ENCODE measurements at regions not wholly inside any gene's neighbourhood (a gene's known extent, or its start where the extent isn't known, plus 50 kb on each side); places are given as distances from the start of the nearest gene placed in this dataset.

DNA sequence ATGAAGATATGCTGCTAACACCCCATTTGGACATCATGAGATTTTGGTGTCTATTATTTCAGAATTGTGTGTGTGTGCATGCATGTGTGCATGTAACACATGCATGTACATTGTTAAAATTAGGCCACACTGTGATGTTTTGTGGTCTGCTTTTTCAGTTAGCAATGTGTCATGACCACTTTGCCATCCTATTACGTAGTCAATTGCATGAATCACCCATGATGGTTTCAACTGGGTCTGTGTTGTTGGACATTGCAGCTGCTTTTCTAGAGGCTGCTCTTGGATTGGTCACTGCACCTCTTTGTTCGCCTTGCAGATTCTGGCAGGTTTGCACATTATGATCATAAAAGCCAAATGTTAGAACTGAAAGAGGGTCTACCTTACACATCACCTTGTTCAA lies 101.0 kb upstream of the THBS1 start:
- TF ChIP-seq, protein P1, sequence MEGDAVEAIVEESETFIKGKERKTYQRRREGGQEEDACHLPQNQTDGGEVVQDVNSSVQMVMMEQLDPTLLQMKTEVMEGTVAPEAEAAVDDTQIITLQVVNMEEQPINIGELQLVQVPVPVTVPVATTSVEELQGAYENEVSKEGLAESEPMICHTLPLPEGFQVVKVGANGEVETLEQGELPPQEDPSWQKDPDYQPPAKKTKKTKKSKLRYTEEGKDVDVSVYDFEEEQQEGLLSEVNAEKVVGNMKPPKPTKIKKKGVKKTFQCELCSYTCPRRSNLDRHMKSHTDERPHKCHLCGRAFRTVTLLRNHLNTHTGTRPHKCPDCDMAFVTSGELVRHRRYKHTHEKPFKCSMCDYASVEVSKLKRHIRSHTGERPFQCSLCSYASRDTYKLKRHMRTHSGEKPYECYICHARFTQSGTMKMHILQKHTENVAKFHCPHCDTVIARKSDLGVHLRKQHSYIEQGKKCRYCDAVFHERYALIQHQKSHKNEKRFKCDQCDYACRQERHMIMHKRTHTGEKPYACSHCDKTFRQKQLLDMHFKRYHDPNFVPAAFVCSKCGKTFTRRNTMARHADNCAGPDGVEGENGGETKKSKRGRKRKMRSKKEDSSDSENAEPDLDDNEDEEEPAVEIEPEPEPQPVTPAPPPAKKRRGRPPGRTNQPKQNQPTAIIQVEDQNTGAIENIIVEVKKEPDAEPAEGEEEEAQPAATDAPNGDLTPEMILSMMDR (IDR thresholded peaks at IDR 0.05; ENCODE audit: insufficient read depth, low read length, poor library complexity, severe bottlenecking), result no peak
- TF ChIP-seq EZH2phosphoT487 (conservative IDR thresholded peaks at IDR 0.05; ENCODE audit: low read length), result no peak

Measured in SU-DHL-6 (cell line).